Activated CD4-positive, alpha-beta T cell treated with anti-CD3 and anti-CD28 coated beads, Interleukin-2, amount 50 U/mL, for 1 hour (primary cell): ENCODE measurements at regions not wholly inside any gene's neighbourhood (a gene's known extent, or its start where the extent isn't known, plus 50 kb on each side); places are given as distances from the start of the nearest gene placed in this dataset.

Experiments
- DNase-seq: peaks from one replicate; pipeline ENCODE4 v3.0.0-alpha.2; 2020

- DNase-seq, result no peak
Observed at GRCh38 chr4:23741681-23742191, 148.1 kb downstream of the PPARGC1A start.

- DNase-seq, result no peak
Observed at GRCh38 chr4:23737571-23737970, 152.3 kb downstream of the PPARGC1A start.

GRCh38 chr4:23736466-23736865 lies 153.4 kb downstream of the PPARGC1A start:
- no peak for DNase-seq

- DNase-seq, result no peak
Observed at GRCh38 chr4:23734000-23734399, 155.8 kb downstream of the PPARGC1A start.

- no peak for DNase-seq
Observed at GRCh38 chr4:23733476-23733875, 156.4 kb downstream of the PPARGC1A start.

- DNase-seq, result no peak
Observed at GRCh38 chr4:23730998-23731397, 158.8 kb downstream of the PPARGC1A start.

GRCh38 chr4:23728971-23729370 lies 160.9 kb downstream of the PPARGC1A start:
- no peak for DNase-seq

GRCh38 chr4:23728393-23728792 lies 161.5 kb downstream of the PPARGC1A start:
- DNase-seq, result no peak

- DNase-seq, result no peak
Observed at GRCh38 chr4:23720556-23720955, 169.3 kb downstream of the PPARGC1A start.

GRCh38 chr4:23718435-23718834 lies 171.4 kb downstream of the PPARGC1A start:
- DNase-seq, result no peak

- DNase-seq, result no peak
Observed at GRCh38 chr4:23717528-23718248, 172.2 kb downstream of the PPARGC1A start.

- no peak for DNase-seq
Observed at GRCh38 chr4:23710298-23710697, 179.5 kb downstream of the PPARGC1A start.

GRCh38 chr4:23707652-23708026 lies 182.2 kb downstream of the PPARGC1A start:
- no peak for DNase-seq

- no peak for DNase-seq
Observed at GRCh38 chr4:23706972-23707651, 182.7 kb downstream of the PPARGC1A start.

- no peak for DNase-seq
Observed at GRCh38 chr4:23700197-23700596, 189.7 kb downstream of the PPARGC1A start.

GRCh38 chr4:23697722-23698121 lies 192.1 kb downstream of the PPARGC1A start:
- DNase-seq, result no peak

- no peak for DNase-seq
Observed at GRCh38 chr4:23697001-23697528, 192.8 kb downstream of the PPARGC1A start.

- DNase-seq, result no peak
Observed at GRCh38 chr4:23686169-23686897, 203.5 kb downstream of the PPARGC1A start.

- no peak for DNase-seq
Observed at GRCh38 chr4:23685471-23685870, 204.4 kb downstream of the PPARGC1A start.

GRCh38 chr4:23680671-23681518 lies 209.0 kb downstream of the PPARGC1A start:
- DNase-seq, result no peak

- DNase-seq, result no peak
Observed at GRCh38 chr4:23674694-23675093, 215.2 kb downstream of the PPARGC1A start.

- no peak for DNase-seq
Observed at GRCh38 chr4:23667659-23668058, 222.2 kb downstream of the PPARGC1A start.

GRCh38 chr4:23660865-23661264 lies 229.0 kb downstream of the PPARGC1A start:
- no peak for DNase-seq
